Hindlimb muscle (tissue), 1 donor: ENCODE measurements at regions not wholly inside any gene's neighbourhood (a gene's known extent, or its start where the extent isn't known, plus 50 kb on each side); places are given as distances from the start of the nearest gene placed in this dataset.
A peak's percentile ranks its signal among the peaks of the same experiment; 100 is the strongest.

Source experiments
- DNase-seq: peaks from one replicate; pipeline ENCODE4 v3.0.0-alpha.2; 2013

DNA sequence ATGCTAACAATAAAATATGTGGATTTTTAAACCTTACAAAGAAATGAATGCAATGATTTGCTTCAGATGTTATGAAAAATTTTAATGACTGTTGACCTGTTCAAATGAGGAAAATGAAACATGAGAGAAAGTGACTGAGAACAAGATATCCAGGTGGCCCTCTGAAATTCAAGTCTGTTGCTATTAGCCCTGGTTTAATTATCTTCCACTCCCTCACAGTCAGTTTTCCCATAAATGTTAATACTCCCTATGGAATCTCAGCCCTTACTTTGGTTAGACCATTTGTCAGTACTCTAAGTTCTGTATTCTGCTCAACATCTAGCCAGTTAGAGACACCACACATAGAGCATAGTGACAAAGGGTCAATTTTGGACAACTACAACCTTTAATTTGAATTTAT is 327.8 kb downstream of the PDGFC start:
- no peak for DNase-seq

DNA sequence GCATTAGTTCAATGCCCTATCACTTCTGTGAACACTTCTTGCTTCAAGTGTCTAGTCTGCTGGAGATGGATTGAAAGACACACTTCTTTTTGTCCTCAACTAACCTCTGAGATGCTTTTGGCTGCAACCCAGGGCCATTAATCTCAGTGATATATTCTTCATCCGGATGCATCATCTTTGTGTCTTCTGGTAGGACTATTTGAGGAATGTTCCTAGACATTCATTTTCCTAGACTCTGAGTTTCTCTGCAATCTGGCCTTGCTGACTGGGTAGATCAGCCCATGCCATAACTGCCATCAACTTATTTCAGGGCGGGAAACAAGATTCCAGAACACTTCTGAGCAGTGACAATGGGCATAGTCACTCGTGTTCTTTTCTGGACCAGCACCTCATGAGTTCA is 329.4 kb downstream of the PDGFC start:
- DNase-seq: no peak

DNA sequence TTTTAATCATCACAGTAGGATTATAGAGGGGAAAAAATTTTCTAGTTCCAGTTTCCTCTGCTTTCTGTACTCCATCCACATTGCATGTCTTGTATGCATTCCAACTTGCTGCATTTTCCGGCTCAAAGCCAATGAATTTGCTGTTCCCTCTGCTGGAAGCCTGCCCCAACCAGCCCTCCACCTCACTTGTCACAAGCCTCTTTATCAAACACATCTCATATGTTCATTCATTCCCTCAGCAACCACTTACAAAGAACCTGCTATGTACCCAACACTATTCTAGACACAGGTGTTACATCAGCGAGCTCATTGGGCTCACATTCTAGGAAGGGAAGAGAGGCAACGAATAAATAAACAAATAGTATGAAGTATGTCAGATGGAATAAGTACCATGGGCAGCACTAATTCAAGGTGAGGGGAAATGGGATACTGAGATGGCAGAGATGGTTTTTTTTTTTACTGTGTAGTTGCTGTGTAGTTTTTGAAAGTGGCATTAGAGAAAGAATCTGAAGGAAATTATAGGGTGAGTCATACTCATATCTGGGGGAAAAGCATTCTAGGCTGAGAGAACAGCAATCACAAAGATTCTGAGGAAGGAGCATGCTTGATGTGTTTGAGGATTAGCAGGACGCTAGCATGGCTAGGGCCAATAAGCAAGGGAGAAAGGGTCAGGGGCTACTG is 332.5 kb downstream of the PDGFC start:
- peak; percentile 7 for DNase-seq

- no peak for DNase-seq
These were observed 333.3 kb downstream of the PDGFC start for GRCh38 chr4:156638334-156638733.

DNA sequence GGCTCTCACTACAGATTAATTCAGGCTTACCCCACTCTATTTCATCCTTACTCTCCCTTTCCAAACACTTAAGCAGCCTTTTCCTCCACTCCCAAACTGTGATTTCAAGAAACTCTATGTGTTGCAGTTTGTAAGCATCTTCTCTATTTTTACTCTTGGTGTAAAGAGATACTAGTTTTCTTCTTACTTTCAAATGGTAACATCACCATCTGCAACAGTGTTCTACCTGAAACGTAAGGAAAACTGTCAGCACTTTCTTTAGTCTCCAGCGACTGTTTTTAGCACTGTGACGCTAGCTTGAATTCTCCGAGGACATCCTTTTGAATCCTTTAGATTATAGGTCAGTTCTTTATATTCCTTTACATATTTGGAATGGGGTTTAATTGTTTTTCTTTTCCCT is 335.2 kb downstream of the PDGFC start:
- DNase-seq: no peak

DNA sequence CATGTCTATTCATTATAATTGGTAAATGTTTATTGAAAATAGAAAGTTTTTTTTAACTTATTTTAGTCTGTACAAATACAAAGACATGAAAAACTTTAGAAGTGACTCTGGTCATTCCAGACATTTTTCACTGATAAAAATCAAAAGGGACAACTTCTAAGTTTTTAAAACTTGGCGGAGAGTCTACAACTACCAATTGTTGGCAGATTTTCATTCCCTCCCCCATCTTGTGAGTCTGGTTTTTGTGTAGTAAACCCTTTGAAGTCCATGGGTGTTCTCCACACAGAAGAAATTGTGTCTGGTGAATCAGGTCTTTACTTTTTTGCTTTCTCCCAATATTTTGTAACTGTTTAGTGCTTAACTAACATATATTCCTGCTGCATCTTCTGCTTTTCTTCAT is 336.5 kb downstream of the PDGFC start:
- DNase-seq: no peak

DNA sequence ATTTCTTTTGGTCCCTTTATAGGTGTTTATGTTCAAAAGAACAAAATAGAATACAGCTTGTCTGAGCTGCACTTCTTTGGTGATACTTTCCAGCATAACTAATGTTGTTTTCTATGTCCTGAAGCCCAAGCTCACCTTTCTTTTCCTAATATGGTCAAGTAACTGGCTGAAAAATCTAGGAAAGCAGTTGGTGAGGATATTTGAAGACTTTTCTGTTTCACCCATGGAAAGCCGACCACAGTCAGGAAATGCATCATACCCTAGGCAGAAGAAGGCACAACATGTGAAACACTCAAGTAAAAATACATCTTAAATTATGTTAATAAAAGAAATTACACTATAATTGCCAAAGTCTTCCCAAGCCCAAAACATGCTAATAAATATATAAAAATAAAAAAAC is 337.0 kb downstream of the PDGFC start:
- no peak for DNase-seq

DNA sequence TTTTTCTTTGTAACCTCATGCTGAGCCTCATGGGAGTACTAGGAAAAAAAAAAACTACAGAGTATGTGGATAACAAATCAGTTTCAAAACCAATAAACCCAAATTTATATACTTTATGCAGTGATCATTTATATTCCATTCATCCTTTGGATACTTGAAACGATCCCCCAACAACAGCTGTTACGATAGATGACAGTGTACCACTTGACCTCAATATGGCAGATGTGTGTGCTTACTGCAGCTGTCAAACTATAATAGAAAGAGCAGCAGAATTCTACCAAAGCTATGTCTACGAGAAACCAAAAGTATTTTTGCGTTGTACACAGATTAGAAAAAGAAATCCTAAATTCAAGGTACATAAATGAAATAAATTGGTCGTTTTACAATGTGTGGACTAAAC is 337.8 kb downstream of the PDGFC start:
- no peak for DNase-seq

- no peak for DNase-seq
These were observed 342.7 kb downstream of the PDGFC start for GRCh38 chr4:156628858-156629257.

- DNase-seq: no peak
These were observed 348.2 kb downstream of the PDGFC start for GRCh38 chr4:156623376-156623775.

- DNase-seq: no peak
These were observed 350.8 kb downstream of the PDGFC start for GRCh38 chr4:156620786-156621185.

- DNase-seq: no peak
These were observed 352.3 kb downstream of the PDGFC start for GRCh38 chr4:156619154-156619934.

- peak; percentile 51 for DNase-seq
These were observed 356.5 kb downstream of the PDGFC start for GRCh38 chr4:156615066-156615531.

DNA sequence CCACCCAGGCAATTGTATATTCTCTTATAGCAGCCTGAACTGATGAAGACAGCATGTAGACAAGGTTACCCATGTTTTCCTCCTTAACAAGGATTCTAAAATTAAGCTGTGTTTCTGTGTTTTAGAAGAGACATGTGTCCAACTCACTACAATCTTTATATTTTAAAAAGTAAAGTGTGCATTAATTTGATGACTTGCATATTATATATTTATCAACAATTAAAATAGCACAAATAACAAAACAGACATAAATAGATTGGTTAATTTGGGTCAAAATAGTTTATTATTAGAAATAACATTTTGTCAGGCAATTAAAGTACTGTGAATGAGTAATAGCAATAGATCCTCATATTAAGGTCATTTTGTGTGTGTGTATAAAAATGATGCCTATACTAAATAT is 357.1 kb downstream of the PDGFC start:
- DNase-seq: no peak

DNA sequence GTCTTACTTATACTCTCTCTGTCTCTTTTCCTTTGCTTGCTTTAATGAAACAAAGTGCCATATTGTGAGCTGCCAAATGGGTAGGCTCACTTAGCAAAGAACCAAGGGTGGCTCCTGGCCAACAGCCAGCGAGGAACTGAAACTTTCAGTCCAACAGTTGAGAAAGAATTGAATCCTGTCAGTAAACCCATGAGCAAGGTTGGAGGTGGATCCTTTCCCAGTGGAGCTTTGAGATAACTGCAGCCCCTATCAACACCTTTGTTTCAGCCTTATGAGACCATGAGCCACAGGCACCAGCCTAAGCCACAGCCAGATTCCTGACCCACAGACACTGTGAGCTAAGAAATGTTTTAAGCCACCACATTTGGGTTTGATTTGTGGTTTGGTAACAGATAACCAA is 362.2 kb downstream of the PDGFC start:
- DNase-seq: no peak

DNA sequence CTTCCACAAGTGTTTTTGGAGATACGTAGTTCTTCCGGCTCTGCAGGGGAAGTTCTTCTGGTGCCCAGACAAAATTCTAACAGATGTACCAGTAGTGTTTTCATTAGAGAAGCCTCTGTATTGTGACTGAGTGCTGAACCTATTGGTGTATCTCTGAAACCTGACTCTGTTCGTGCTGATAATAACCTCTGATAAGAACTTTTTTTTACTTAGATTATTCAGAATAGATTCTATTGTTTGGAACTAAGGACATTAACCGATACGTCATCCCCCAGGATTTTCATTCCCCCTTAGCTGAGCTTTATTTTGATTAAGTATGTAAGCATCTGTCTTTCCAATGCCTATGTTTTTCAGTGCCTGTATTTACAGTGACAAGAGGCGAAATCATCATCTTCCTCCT is 362.9 kb downstream of the PDGFC start:
- no peak for DNase-seq

GRCh38 chr4:156607478-156607857 is 364.1 kb downstream of the PDGFC start:
- DNase-seq: no peak

GRCh38 chr4:156606554-156607477 is 364.8 kb downstream of the PDGFC start:
- DNase-seq: no peak

- DNase-seq: no peak
These were observed 373.4 kb downstream of the PDGFC start for GRCh38 chr4:156598138-156598681.

DNA sequence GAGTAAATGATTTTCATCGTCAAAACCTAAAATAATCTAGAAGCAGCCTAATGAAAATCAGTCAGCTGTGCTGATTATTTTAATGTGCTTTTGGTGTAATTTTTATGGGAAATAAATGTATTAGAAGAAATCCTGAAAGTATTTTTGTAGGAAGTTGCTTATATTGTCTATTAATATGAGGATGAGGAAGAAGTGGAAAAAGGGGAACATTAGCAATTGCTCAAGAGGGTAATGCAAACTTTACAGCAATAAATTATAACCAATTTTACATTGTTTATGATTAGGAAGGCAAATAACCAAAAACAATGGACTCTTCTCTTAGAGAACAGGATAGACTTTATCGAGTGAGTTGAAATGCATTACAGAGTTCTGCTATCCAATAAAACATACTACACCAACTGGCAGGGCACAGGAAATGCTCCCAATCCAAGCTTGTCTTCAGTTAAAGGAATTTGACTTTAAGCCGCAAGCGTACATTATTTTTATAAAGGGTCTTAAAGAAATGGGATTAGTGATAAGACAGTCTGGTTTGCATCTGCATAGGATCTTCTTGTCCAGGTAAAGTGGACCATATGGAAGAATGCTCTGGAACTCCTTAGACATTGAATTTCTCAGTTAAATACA is 374.8 kb downstream of the PDGFC start:
- DNase-seq: no peak

GRCh38 chr4:156596026-156596425 is 375.6 kb downstream of the PDGFC start:
- DNase-seq: no peak

GRCh38 chr4:156595041-156595440 is 376.6 kb downstream of the PDGFC start:
- no peak for DNase-seq
